Vagina (tissue), 2 donors: ENCODE measurements at regions not wholly inside any gene's neighbourhood (a gene's known extent, or its start where the extent isn't known, plus 50 kb on each side); places are given as distances from the start of the nearest gene placed in this dataset.

Experiments
- DNase-seq, 2 donors: peaks; one replicate each; pipeline ENCODE4 v3.0.0-alpha.2; 2017; ENCODE audit errors: extremely low spot score in 2 of 2
- H3K27ac ChIP-seq: fragments of 200-600 bp; sonication (generic); one replicate; pipeline ENCODE4 v1.5.1; 2019
- H3K27me3 ChIP-seq: fragments of 200-600 bp; sonication (generic); one replicate; pipeline ENCODE4 v1.5.1; 2019
- H3K36me3 ChIP-seq, 2 donors: fragments of 200-600 bp; sonication (generic); one replicate each; pipeline ENCODE4 v1.5.1; 2017 to 2019
- H3K4me1 ChIP-seq: fragments of 200-600 bp; sonication (generic); one replicate; pipeline ENCODE4 v1.5.1; 2019
- H3K4me3 ChIP-seq, 2 donors: fragments of 200-600 bp; sonication (generic); 1 replicate in 1 of 2; 2 replicates in 1 of 2; pipeline ENCODE4 v1.5.1; 2016 to 2019
- H3K9me3 ChIP-seq: fragments of 200-600 bp; sonication (generic); one replicate; pipeline ENCODE4 v1.5.1; 2019
- CTCF ChIP-seq, 3 experiments: fragments of 450-650 bp in 2 of 3; fragments of 200-600 bp in 1 of 3; sonication (generic) in 1 of 3; IDR thresholded peaks; one replicate each; pipeline ENCODE4 v1.5.1; 2017 to 2019; ENCODE audit warnings: antibody characterized with exemption in 3 of 3, mild to moderate bottlenecking in 2 of 3, moderate library complexity in 2 of 3
- POLR2A ChIP-seq, 2 donors: fragments of 450-650 bp; IDR thresholded peaks; one replicate each; pipeline ENCODE4 v1.6.1; 2017; ENCODE audit warnings: antibody characterized with exemption in 2 of 2, mild to moderate bottlenecking in 2 of 2, moderate library complexity in 2 of 2
- POLR2AphosphoS5 ChIP-seq, 2 donors: sonication (generic); formaldehyde crosslinking; IDR thresholded peaks; one replicate each; pipeline ENCODE4 v1.9.0; 2017; ENCODE audit warnings: antibody characterized with exemption in 2 of 2, mild to moderate bottlenecking in 2 of 2, low read depth in 1 of 2; ENCODE audit not compliant: insufficient read depth in 1 of 2
- intact Hi-C: fragments of 100-400 bp; cut with DNase I; formaldehyde crosslinking; loops from one replicate; pipeline ENCODE4 v1.15.1; 2023

GRCh38 chrX:122582975-122583305 is 601.1 kb upstream of the GRIA3 start:
- Histone ChIP-seq H3K4me1 (no peaks in the 10 kb centered on the region), H3K4me3 (no peak overlapping the region), H3K27ac (no peak overlapping the region), H3K9me3 (no peaks in the 10 kb centered on the region), H3K36me3 (no peaks in the 10 kb centered on the region), H3K27me3 (no peaks in the 10 kb centered on the region)
- intact Hi-C loops: no loop called here
- no peak for DNase-seq
- TF ChIP-seq CTCF (IDR thresholded peaks at IDR 0.05) (no peak), POLR2AphosphoS5 (IDR thresholded peaks at IDR 0.05; ENCODE audit: insufficient read depth in 1 of 2, low read depth in 1 of 2) (no peak), POLR2A (IDR thresholded peaks at IDR 0.05) (no peak)

GRCh38 chrX:122583551-122583950 is 600.5 kb upstream of the GRIA3 start:
- no peaks in the 10 kb centered on the region for H3K27me3 ChIP-seq
- TF ChIP-seq POLR2AphosphoS5 (IDR thresholded peaks at IDR 0.05; ENCODE audit: insufficient read depth in 1 of 2, low read depth in 1 of 2): no peak
- no peak for TF ChIP-seq CTCF (IDR thresholded peaks at IDR 0.05)
- no peak for TF ChIP-seq POLR2A (IDR thresholded peaks at IDR 0.05)
- no peak overlapping the region for H3K4me3 ChIP-seq
- no peaks in the 10 kb centered on the region for H3K36me3 ChIP-seq
- no peak overlapping the region for H3K27ac ChIP-seq
- intact Hi-C loops: no loop called here
- no peaks in the 10 kb centered on the region for H3K4me1 ChIP-seq
- no peaks in the 10 kb centered on the region for H3K9me3 ChIP-seq
- no peak for DNase-seq

GRCh38 chrX:122584981-122585380 is 599.1 kb upstream of the GRIA3 start:
- H3K27ac ChIP-seq: no peak overlapping the region
- TF ChIP-seq CTCF (IDR thresholded peaks at IDR 0.05) (no peak), POLR2A (IDR thresholded peaks at IDR 0.05) (no peak), POLR2AphosphoS5 (IDR thresholded peaks at IDR 0.05; ENCODE audit: insufficient read depth in 1 of 2, low read depth in 1 of 2) (no peak)
- no peak for DNase-seq
- H3K4me1 ChIP-seq: no peaks in the 10 kb centered on the region
- intact Hi-C loops: no loop called here
- no peak overlapping the region for H3K4me3 ChIP-seq
- no peaks in the 10 kb centered on the region for H3K27me3 ChIP-seq
- no peaks in the 10 kb centered on the region for H3K36me3 ChIP-seq
- no peaks in the 10 kb centered on the region for H3K9me3 ChIP-seq

- Histone ChIP-seq H3K4me3 (no peak overlapping the region), H3K36me3 (no peaks in the 10 kb centered on the region), H3K4me1 (no peaks in the 10 kb centered on the region), H3K27ac (no peak overlapping the region), H3K27me3 (no peaks in the 10 kb centered on the region), H3K9me3 (no peaks in the 10 kb centered on the region)
- no peak for DNase-seq
- intact Hi-C loops: no loop called here
- TF ChIP-seq POLR2AphosphoS5 (IDR thresholded peaks at IDR 0.05; ENCODE audit: insufficient read depth in 1 of 2, low read depth in 1 of 2) (no peak), POLR2A (IDR thresholded peaks at IDR 0.05) (no peak), CTCF (IDR thresholded peaks at IDR 0.05) (no peak)
Measured at GRCh38 chrX:122586831-122587230, 597.2 kb upstream of the GRIA3 start.

GRCh38 chrX:122591546-122591945 is 592.5 kb upstream of the GRIA3 start:
- Histone ChIP-seq H3K27ac (no peak overlapping the region), H3K27me3 (no peaks in the 10 kb centered on the region), H3K4me1 (no peaks in the 10 kb centered on the region), H3K36me3 (no peaks in the 10 kb centered on the region), H3K9me3 (no peaks in the 10 kb centered on the region), H3K4me3 (no peak overlapping the region)
- DNase-seq: no peak
- TF ChIP-seq POLR2A (IDR thresholded peaks at IDR 0.05) (no peak), CTCF (IDR thresholded peaks at IDR 0.05) (no peak), POLR2AphosphoS5 (IDR thresholded peaks at IDR 0.05; ENCODE audit: insufficient read depth in 1 of 2, low read depth in 1 of 2) (no peak)
- intact Hi-C loops: no loop called here
